ENCODE measurements at regions not wholly inside any gene's neighbourhood (a gene's known extent, or its start where the extent isn't known, plus 50 kb on each side); places are given as distances from the start of the nearest gene placed in this dataset.

DNA sequence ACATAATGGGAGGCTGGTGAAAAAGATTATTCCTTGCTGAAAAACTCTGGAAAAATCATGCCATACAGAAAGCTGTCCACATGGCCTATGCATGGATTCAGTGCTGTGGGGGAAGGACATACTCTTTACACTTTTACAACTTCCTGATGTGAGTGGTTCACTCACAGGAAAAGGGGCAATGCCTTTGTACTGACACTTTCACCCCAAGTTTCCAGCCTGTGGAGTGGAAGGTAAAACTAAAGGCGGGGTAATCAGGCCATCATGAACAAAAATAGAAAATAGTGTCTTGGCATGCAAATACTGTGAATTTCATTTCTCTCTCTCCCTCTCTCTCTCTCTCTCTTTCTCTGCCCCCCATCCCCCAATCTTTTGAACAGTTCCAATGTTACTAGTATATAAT, 281.8 kb downstream of the ETS1 start:
- Histone ChIP-seq H3K27ac (ENCODE audit: insufficient read depth, low read depth, low read length) (no peak overlapping the region), H3K79me2 (ENCODE audit: control insufficient read depth, insufficient read depth, low read length) (no peaks in the 10 kb centered on the region), H3K27me3 (ENCODE audit: control insufficient read depth in 2 of 2, insufficient read depth in 2 of 2, low read length in 2 of 2) (no peaks in the 10 kb centered on the region), H3K4me1 (ENCODE audit: control insufficient read depth, extremely low read depth, insufficient read depth, low read length) (no peaks in the 10 kb centered on the region), H3K9ac (replicated peaks; ENCODE audit: extremely low read depth, insufficient read depth, low read length) (no peak overlapping the region), H3K4me2 (ENCODE audit: insufficient read depth, low read length) (no peak overlapping the region), H3K9me3 (replicated peaks; ENCODE audit: control insufficient read depth, insufficient read depth, low read length) (no peaks in the 10 kb centered on the region), H2AFZ (ENCODE audit: low read depth, low read length) (no peak overlapping the region), H4K20me1 (replicated peaks; ENCODE audit: control insufficient read depth, extremely low read depth, insufficient read depth, low read length) (no peaks in the 10 kb centered on the region), H3K4me3 (replicated peaks in 1 of 3; ENCODE audit: insufficient read depth in 1 of 3, low read depth in 1 of 3, low read length in 3 of 3) (no peak overlapping the region), H3K36me3 (ENCODE audit: control insufficient read depth in 2 of 2, extremely low read depth in 1 of 2, insufficient read depth in 2 of 2, low read length in 2 of 2) (no peaks in the 10 kb centered on the region), H3K9me1 (replicated peaks; ENCODE audit: control insufficient read depth, extremely low read depth, insufficient read depth, low read length) (no peaks in the 10 kb centered on the region)
- ChIA-PET CTCF (no interaction called here), POLR2A (no interaction called here)
- FAIRE-seq (no peak), DNase-seq (ENCODE audit: low read depth, low spot score) (no peak)
- TF ChIP-seq JUN (IDR thresholded peaks at IDR 0.05; ENCODE audit: borderline replicate concordance, insufficient read depth, insufficient read length, low read depth) (no peak), POLR2A (IDR thresholded peaks at IDR 0.05; ENCODE audit: low read depth, low read length) (no peak), GATA2 (IDR thresholded peaks at IDR 0.05; ENCODE audit: insufficient read depth, insufficient read length, low read depth, low read length) (no peak), EZH2 (IDR thresholded peaks at IDR 0.05; ENCODE audit: borderline replicate concordance, low read depth, low read length, severe bottlenecking) (no peak)
- TF ChIP-seq, protein P1, sequence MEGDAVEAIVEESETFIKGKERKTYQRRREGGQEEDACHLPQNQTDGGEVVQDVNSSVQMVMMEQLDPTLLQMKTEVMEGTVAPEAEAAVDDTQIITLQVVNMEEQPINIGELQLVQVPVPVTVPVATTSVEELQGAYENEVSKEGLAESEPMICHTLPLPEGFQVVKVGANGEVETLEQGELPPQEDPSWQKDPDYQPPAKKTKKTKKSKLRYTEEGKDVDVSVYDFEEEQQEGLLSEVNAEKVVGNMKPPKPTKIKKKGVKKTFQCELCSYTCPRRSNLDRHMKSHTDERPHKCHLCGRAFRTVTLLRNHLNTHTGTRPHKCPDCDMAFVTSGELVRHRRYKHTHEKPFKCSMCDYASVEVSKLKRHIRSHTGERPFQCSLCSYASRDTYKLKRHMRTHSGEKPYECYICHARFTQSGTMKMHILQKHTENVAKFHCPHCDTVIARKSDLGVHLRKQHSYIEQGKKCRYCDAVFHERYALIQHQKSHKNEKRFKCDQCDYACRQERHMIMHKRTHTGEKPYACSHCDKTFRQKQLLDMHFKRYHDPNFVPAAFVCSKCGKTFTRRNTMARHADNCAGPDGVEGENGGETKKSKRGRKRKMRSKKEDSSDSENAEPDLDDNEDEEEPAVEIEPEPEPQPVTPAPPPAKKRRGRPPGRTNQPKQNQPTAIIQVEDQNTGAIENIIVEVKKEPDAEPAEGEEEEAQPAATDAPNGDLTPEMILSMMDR (IDR thresholded peaks at IDR 0.05; ENCODE audit: extremely low read depth in 1 of 2, insufficient read depth in 1 of 2, low read depth in 1 of 2, low read length in 2 of 2) = no peak
- dilution Hi-C loops (cut with MboI; ENCODE audit: extremely low pct_ligation_motif_present, low sequenced_read_pairs) (loop anchor here (25.0 kb wide), 1 partner anchor 332 kb away; no protein-coding TSS in a partner anchor), intact Hi-C loops (cut with micrococcal nuclease) (no loop called here)
- BruUV-seq (replicated peaks) = no TSS peak

Data from endothelial cell of umbilical vein (primary cell).